ENCODE measurements at regions not wholly inside any gene's neighbourhood (a gene's known extent, or its start where the extent isn't known, plus 50 kb on each side); places are given as distances from the start of the nearest gene placed in this dataset.

GRCh38 chr14:82094829-82095345, 561.2 kb upstream of the SEL1L start:
- H3K36me3 ChIP-seq (ENCODE audit: control insufficient read depth in 4 of 4, insufficient read depth in 4 of 4, low read length in 4 of 4) = no peaks in the 10 kb centered on the region

GRCh38 chr14:82104013-82104412, 570.4 kb upstream of the SEL1L start:
- H3K4me3 ChIP-seq = no peak overlapping the region
- no peaks in the 10 kb centered on the region for H3K27me3 ChIP-seq (ENCODE audit: control insufficient read depth in 3 of 3, insufficient read depth in 3 of 3, low read length in 2 of 3)
- no peak for ATAC-seq (ENCODE audit: insufficient read depth, low FRiP score)
- no peak for DNase-seq
- TF ChIP-seq CTCF (IDR thresholded peaks at IDR 0.05; ENCODE audit: control extremely low read depth, extremely low read depth) = no peak
- H3K27ac ChIP-seq (ENCODE audit: low read depth in 1 of 2, low read length in 1 of 2) = no peak overlapping the region
- no peaks in the 10 kb centered on the region for H3K9me3 ChIP-seq (ENCODE audit: control insufficient read depth in 4 of 4, insufficient read depth in 3 of 4, low read length in 3 of 4)
- H3K4me1 ChIP-seq (ENCODE audit: control insufficient read depth in 5 of 5, insufficient read depth in 5 of 5, low read length in 5 of 5) = no peaks in the 10 kb centered on the region
- H3K9ac ChIP-seq (ENCODE audit: insufficient read depth in 1 of 2, low read length in 2 of 2) = no peak overlapping the region
- WGBS, 2 donors = 21 to 44% methylated on average over 1 of the region's 1 CpG
- no peaks in the 10 kb centered on the region for H3K36me3 ChIP-seq (ENCODE audit: control insufficient read depth in 4 of 4, insufficient read depth in 4 of 4, low read length in 4 of 4)

More at GRCh38 chr14:82094829-82095345, 561.2 kb upstream of the SEL1L start:
- H3K9me3 ChIP-seq (ENCODE audit: control insufficient read depth in 4 of 4, insufficient read depth in 3 of 4, low read length in 3 of 4) = no peaks in the 10 kb centered on the region
- H3K27ac ChIP-seq (ENCODE audit: low read depth in 1 of 2, low read length in 1 of 2) = no peak overlapping the region
- TF ChIP-seq CTCF (IDR thresholded peaks at IDR 0.05; ENCODE audit: control extremely low read depth, extremely low read depth) = no peak
- no peak for ATAC-seq (ENCODE audit: insufficient read depth, low FRiP score)
- no peaks in the 10 kb centered on the region for H3K4me1 ChIP-seq (ENCODE audit: control insufficient read depth in 5 of 5, insufficient read depth in 5 of 5, low read length in 5 of 5)
- no peaks in the 10 kb centered on the region for H3K27me3 ChIP-seq (ENCODE audit: control insufficient read depth in 3 of 3, insufficient read depth in 3 of 3, low read length in 2 of 3)
- 75 to 80% methylated on average over 5 of the region's 5 CpGs for WGBS, 2 donors
- no peak for DNase-seq
- no peak overlapping the region for H3K9ac ChIP-seq (ENCODE audit: insufficient read depth in 1 of 2, low read length in 2 of 2)
- no peak overlapping the region for H3K4me3 ChIP-seq

GRCh38 chr14:82112210-82112839, 578.7 kb upstream of the SEL1L start:
- Histone ChIP-seq H3K4me1 (ENCODE audit: control insufficient read depth in 5 of 5, insufficient read depth in 5 of 5, low read length in 5 of 5) (no peaks in the 10 kb centered on the region), H3K27me3 (ENCODE audit: control insufficient read depth in 3 of 3, insufficient read depth in 3 of 3, low read length in 2 of 3) (no peaks in the 10 kb centered on the region), H3K9ac (ENCODE audit: insufficient read depth in 1 of 2, low read length in 2 of 2) (no peak overlapping the region), H3K27ac (ENCODE audit: low read depth in 1 of 2, low read length in 1 of 2) (no peak overlapping the region), H3K9me3 (ENCODE audit: control insufficient read depth in 4 of 4, insufficient read depth in 3 of 4, low read length in 3 of 4) (peaks cover 0 to under 1% (median 0%) of the 10 kb centered on the region in 4 donors), H3K36me3 (ENCODE audit: control insufficient read depth in 4 of 4, insufficient read depth in 4 of 4, low read length in 4 of 4) (no peaks in the 10 kb centered on the region), H3K4me3 (no peak overlapping the region)
- TF ChIP-seq CTCF (IDR thresholded peaks at IDR 0.05; ENCODE audit: control extremely low read depth, extremely low read depth) = no peak
- DNase-seq = no peak
- WGBS, 2 donors = 37 to 44% methylated on average over 1 of the region's 1 CpG
- ATAC-seq (ENCODE audit: insufficient read depth, low FRiP score) = no peak

- DNase-seq (no peak), ATAC-seq (ENCODE audit: insufficient read depth, low FRiP score) (no peak)
- H3K27me3 ChIP-seq (ENCODE audit: control insufficient read depth in 3 of 3, insufficient read depth in 3 of 3, low read length in 2 of 3) = no peaks in the 10 kb centered on the region
- H3K4me1 ChIP-seq (ENCODE audit: control insufficient read depth in 5 of 5, insufficient read depth in 5 of 5, low read length in 5 of 5) = no peaks in the 10 kb centered on the region
- no peak overlapping the region for H3K27ac ChIP-seq (ENCODE audit: low read depth in 1 of 2, low read length in 1 of 2)
- no peak overlapping the region for H3K9ac ChIP-seq (ENCODE audit: insufficient read depth in 1 of 2, low read length in 2 of 2)
- no peak for TF ChIP-seq CTCF (IDR thresholded peaks at IDR 0.05; ENCODE audit: control extremely low read depth, extremely low read depth)
- WGBS, 2 donors = 84 to 90% methylated on average over 2 of the region's 2 CpGs
- H3K4me3 ChIP-seq = no peak overlapping the region
- H3K9me3 ChIP-seq (ENCODE audit: control insufficient read depth in 4 of 4, insufficient read depth in 3 of 4, low read length in 3 of 4) = peaks cover 0 to 7% (median 3%) of the 10 kb centered on the region in 4 donors
- no peaks in the 10 kb centered on the region for H3K36me3 ChIP-seq (ENCODE audit: control insufficient read depth in 4 of 4, insufficient read depth in 4 of 4, low read length in 4 of 4)
Observed at GRCh38 chr14:82113007-82113406, 579.4 kb upstream of the SEL1L start.
